H4 (cell line): ENCODE measurements at regions not wholly inside any gene's neighbourhood (a gene's known extent, or its start where the extent isn't known, plus 50 kb on each side); places are given as distances from the start of the nearest gene placed in this dataset.
A peak's percentile ranks its signal among the peaks of the same experiment; 100 is the strongest.

Experiments
- DNase-seq: peaks from one replicate; pipeline ENCODE4 v3.0.0-alpha.2; 2015; ENCODE audit warnings: low spot score

- no peak for DNase-seq
These were observed 323.4 kb upstream of the SLC7A11 start for GRCh38 chr4:138565576-138565975.

GRCh38 chr4:138562544-138562991 is 320.4 kb upstream of the SLC7A11 start:
- peak; percentile 69 for DNase-seq

- DNase-seq, result no peak
These were observed 319.8 kb upstream of the SLC7A11 start for GRCh38 chr4:138561906-138562305.

GRCh38 chr4:138561276-138561880 is 319.2 kb upstream of the SLC7A11 start:
- no peak for DNase-seq

- no peak for DNase-seq
These were observed 318.3 kb upstream of the SLC7A11 start for GRCh38 chr4:138560448-138560847.

GRCh38 chr4:138558886-138559285 is 316.7 kb upstream of the SLC7A11 start:
- DNase-seq, result no peak

- peak; percentile 61 for DNase-seq
These were observed 313.4 kb upstream of the SLC7A11 start for GRCh38 chr4:138555584-138555983.

GRCh38 chr4:138555108-138555507 is 313.0 kb upstream of the SLC7A11 start:
- DNase-seq, result no peak

GRCh38 chr4:138553001-138553845 is 311.1 kb upstream of the SLC7A11 start:
- no peak for DNase-seq

- no peak for DNase-seq
These were observed 300.1 kb upstream of the SLC7A11 start for GRCh38 chr4:138542191-138542776.

- DNase-seq, result no peak
These were observed 298.1 kb upstream of the SLC7A11 start for GRCh38 chr4:138540056-138540800.

- no peak for DNase-seq
These were observed 296.6 kb upstream of the SLC7A11 start for GRCh38 chr4:138538743-138539142.

- no peak for DNase-seq
These were observed 295.8 kb upstream of the SLC7A11 start for GRCh38 chr4:138537731-138538490.

GRCh38 chr4:138535316-138535715 is 293.2 kb upstream of the SLC7A11 start:
- no peak for DNase-seq

GRCh38 chr4:138522366-138522765 is 280.2 kb upstream of the SLC7A11 start:
- DNase-seq, result peak; percentile 18

GRCh38 chr4:138521809-138522208 is 279.7 kb upstream of the SLC7A11 start:
- no peak for DNase-seq

GRCh38 chr4:138519436-138519835 is 277.3 kb upstream of the SLC7A11 start:
- no peak for DNase-seq

GRCh38 chr4:138513535-138513934 is 271.4 kb upstream of the SLC7A11 start:
- no peak for DNase-seq

GRCh38 chr4:138512756-138513155 is 270.6 kb upstream of the SLC7A11 start:
- no peak for DNase-seq

GRCh38 chr4:138510053-138510452 is 267.9 kb upstream of the SLC7A11 start:
- no peak for DNase-seq

GRCh38 chr4:138509346-138509745 is 267.2 kb upstream of the SLC7A11 start:
- no peak for DNase-seq
